ENCODE measurements at regions not wholly inside any gene's neighbourhood (a gene's known extent, or its start where the extent isn't known, plus 50 kb on each side); places are given as distances from the start of the nearest gene placed in this dataset.

GRCh38 chr1:82844911-82845827, 1044.4 kb downstream of the ADGRL2 start:
- no peak overlapping the region for H3K27ac ChIP-seq (ENCODE audit: insufficient read depth, low read length)
- H2BK20ac ChIP-seq (ENCODE audit: low read depth, low read length), result no peak overlapping the region
- ATAC-seq (ENCODE audit: low read depth) (no peak), DNase-seq (no peak)
- H3K4me2 ChIP-seq (ENCODE audit: low read depth, low read length), result no peak overlapping the region
- H4K20me1 ChIP-seq (ENCODE audit: insufficient read depth, low read length), result no peaks in the 10 kb centered on the region
- no peak overlapping the region for H3K9ac ChIP-seq (ENCODE audit: low read depth, low read length)
- H2AFZ ChIP-seq (replicated peaks; ENCODE audit: low read length, poor library complexity), result no peak overlapping the region
- WGBS, 2 experiments (ENCODE audit: extremely low coverage in 2 of 2, insufficient read length in 1 of 2), result no CpG with 5 or more reads among the region's 4 CpGs
- H3K79me1 ChIP-seq (ENCODE audit: low read depth in 1 of 2, low read length in 2 of 2), result no peaks in the 10 kb centered on the region
- no peak overlapping the region for H2AK5ac ChIP-seq (ENCODE audit: low read depth, low read length)
- no peak overlapping the region for H3K4me3 ChIP-seq (ENCODE audit: insufficient read depth, low read depth, low read length)
- H2BK120ac ChIP-seq (ENCODE audit: low read depth, low read length), result no peak overlapping the region
- no peak overlapping the region for H4K8ac ChIP-seq (ENCODE audit: low read depth in 2 of 2, low read length in 2 of 2)
- H2BK5ac ChIP-seq (ENCODE audit: low read depth, low read length, poor library complexity, severe bottlenecking), result no peak overlapping the region
- no peak overlapping the region for H4K5ac ChIP-seq (ENCODE audit: low read depth, low read length)
- H3K9me3 ChIP-seq (ENCODE audit: control insufficient read depth, insufficient read depth, low read length), result no peaks in the 10 kb centered on the region
- dilution Hi-C loops (cut with HindIII; ENCODE audit: low sequenced_read_pairs, unreplicated experiment) (no loop called here), in situ Hi-C loops (cut with MboI; ENCODE audit: low sequenced_read_pairs) (no loop called here), intact Hi-C loops (cut with micrococcal nuclease) (no loop called here)
- H3K4ac ChIP-seq (ENCODE audit: low read depth, low read length), result no peak overlapping the region
- no peak overlapping the region for H2BK15ac ChIP-seq (ENCODE audit: low read depth, low read length)
- no peaks in the 10 kb centered on the region for H3K4me1 ChIP-seq (ENCODE audit: control insufficient read depth, insufficient read depth, low read length)
- no peak overlapping the region for H3K14ac ChIP-seq (replicated peaks; ENCODE audit: low read depth, low read length)
- H3K18ac ChIP-seq (ENCODE audit: low read depth, low read length), result no peak overlapping the region
- H3K9me1 ChIP-seq (ENCODE audit: insufficient read depth, low read length), result no peaks in the 10 kb centered on the region
- POLR2A ChIA-PET (ENCODE audit: unreplicated experiment), result no interaction called here
- CTCF ChIA-PET, result no interaction called here
- no peak overlapping the region for H4K91ac ChIP-seq (ENCODE audit: insufficient read depth, low read depth, low read length)
- no peak overlapping the region for H3K56ac ChIP-seq (ENCODE audit: extremely low read depth, insufficient read depth, low read length)
- TF ChIP-seq CEBPB (IDR thresholded peaks at IDR 0.05; ENCODE audit: low read depth, low read length) (no peak), RAD21 (IDR thresholded peaks at IDR 0.05; ENCODE audit: low read length) (no peak), MXI1 (IDR thresholded peaks at IDR 0.05; ENCODE audit: borderline replicate concordance, low read depth, low read length) (no peak), FOS (IDR thresholded peaks at IDR 0.05; ENCODE audit: low read depth, low read length) (no peak), CHD1 (IDR thresholded peaks at IDR 0.05; ENCODE audit: low read depth, low read length) (no peak), BHLHE40 (IDR thresholded peaks at IDR 0.05; ENCODE audit: low read depth, low read length) (no peak), POLR2A (IDR thresholded peaks at IDR 0.05; ENCODE audit: low read depth, low read length) (no peak), USF2 (IDR thresholded peaks at IDR 0.05; ENCODE audit: low read depth, low read length) (no peak), SMC3 (IDR thresholded peaks at IDR 0.05; ENCODE audit: low read depth, low read length) (no peak), RCOR1 (IDR thresholded peaks at IDR 0.05; ENCODE audit: insufficient replicate concordance, low read length) (no peak)
- no peak overlapping the region for H3K23ac ChIP-seq (ENCODE audit: low read depth, low read length)
- H3K36me3 ChIP-seq (ENCODE audit: control insufficient read depth, insufficient read depth, low read length), result no peaks in the 10 kb centered on the region
- BruUV-seq (replicated peaks), result no TSS peak
- no peaks in the 10 kb centered on the region for H3K27me3 ChIP-seq (ENCODE audit: control insufficient read depth, insufficient read depth, low read length)
- no peak overlapping the region for H2AK9ac ChIP-seq (replicated peaks; ENCODE audit: low read depth, low read length, poor library complexity)
